HG02852 (cell line): ENCODE measurements at regions not wholly inside any gene's neighbourhood (a gene's known extent, or its start where the extent isn't known, plus 50 kb on each side); places are given as distances from the start of the nearest gene placed in this dataset.
"Not testable (repeated sequence)": the region's sequence is repeated elsewhere in the genome, so short reads cannot be mapped to it uniquely, and the experiment has no call there.

Experiments used
- ATAC-seq: cut with Tn5 transposase; IDR thresholded peaks from one replicate; pipeline ENCODE4 v1.9.1; 2021; ENCODE audit warnings: mild to moderate bottlenecking, moderate library complexity; ENCODE audit not compliant: unreplicated experiment

- ATAC-seq: no peak
Observed at GRCh38 chr9:11697126-11697525, 996.1 kb upstream of the TYRP1 start.

GRCh38 chr9:11701706-11702105 is 991.5 kb upstream of the TYRP1 start:
- no peak for ATAC-seq

- no peak for ATAC-seq
Observed at GRCh38 chr9:11702548-11702947, 990.6 kb upstream of the TYRP1 start.

- not testable (repeated sequence) for ATAC-seq
Observed at GRCh38 chr9:11704198-11704597, 989.0 kb upstream of the TYRP1 start.

GRCh38 chr9:11708899-11709298 is 984.3 kb upstream of the TYRP1 start:
- ATAC-seq: no peak

DNA sequence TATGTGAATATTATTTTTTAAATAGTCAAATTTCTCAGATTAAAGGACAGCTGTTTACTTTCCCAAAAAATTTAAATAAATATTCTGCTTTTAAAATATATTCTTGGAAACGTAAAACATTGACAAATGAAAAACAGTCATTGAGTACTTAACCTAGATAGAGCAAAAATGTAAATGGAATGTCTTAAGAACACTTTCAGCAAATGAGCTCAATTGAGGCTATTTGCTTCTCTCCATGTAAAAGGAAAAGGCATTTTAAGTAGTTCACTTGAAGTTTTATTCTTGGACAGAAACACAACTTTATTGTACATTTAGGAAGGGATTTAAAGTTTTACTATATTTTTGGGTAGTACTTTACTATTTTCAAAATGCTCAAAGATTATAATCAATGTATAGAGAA is 983.6 kb upstream of the TYRP1 start:
- no peak for ATAC-seq

- ATAC-seq: no peak
Observed at GRCh38 chr9:11713077-11713476, 980.1 kb upstream of the TYRP1 start.

DNA sequence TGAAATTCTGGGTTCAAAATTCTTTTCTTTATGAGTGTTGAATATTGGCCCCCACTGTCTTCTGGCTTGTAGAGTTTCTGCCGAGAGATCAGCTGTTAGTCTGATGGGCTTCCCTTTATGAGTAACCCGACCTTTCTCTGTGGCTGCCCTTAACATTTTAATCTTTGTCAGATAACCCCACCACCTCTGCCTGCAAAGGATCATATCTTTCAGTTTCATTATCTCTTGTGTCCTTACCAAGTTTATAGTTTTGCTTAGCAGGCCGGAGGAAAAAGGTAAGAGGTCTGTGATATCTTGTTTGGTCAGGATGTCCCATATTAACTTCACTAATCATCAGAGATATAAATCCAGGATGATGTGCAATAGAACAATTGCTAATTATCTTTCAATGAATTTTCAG is 970.2 kb upstream of the TYRP1 start:
- ATAC-seq: no peak

DNA sequence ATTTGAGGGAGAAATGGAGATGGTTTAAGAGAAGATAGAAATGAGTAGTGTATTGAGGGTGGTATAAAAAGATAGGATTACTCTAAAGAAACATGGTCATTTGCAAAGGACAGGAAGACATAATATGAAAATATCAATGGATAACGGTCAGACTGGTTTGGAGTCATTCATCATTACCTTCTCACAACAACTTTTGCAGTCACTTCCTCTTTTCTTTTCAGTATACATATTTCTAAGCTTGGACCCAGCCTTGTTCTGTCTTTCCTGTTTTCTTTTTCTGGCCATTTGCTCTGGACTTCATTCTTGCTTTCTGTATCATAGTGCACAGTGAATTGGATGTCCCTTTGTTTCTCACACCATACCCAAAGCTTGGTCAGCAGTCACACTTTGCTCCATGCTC is 966.5 kb upstream of the TYRP1 start:
- ATAC-seq: no peak

GRCh38 chr9:11735391-11735790 is 957.8 kb upstream of the TYRP1 start:
- no peak for ATAC-seq

GRCh38 chr9:11742471-11742870 is 950.7 kb upstream of the TYRP1 start:
- ATAC-seq: no peak

DNA sequence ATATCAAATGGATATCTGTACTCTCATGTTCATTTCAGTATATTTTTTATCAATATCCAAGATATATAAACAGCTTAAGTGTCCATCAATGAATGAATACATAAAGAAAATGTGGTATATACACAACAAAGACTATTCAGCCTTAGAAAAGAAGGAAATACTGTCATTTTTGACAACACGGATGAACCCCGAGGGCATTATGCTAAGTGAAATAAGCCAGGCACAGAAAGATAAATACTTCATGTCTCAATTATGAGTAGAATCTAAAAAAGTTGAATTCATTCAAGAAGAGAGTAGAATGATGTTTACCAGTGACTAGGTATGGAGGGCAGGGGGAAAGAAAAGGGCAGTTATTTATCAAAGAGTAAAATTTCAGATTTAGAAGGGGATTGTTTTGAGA is 949.8 kb upstream of the TYRP1 start:
- no peak for ATAC-seq

DNA sequence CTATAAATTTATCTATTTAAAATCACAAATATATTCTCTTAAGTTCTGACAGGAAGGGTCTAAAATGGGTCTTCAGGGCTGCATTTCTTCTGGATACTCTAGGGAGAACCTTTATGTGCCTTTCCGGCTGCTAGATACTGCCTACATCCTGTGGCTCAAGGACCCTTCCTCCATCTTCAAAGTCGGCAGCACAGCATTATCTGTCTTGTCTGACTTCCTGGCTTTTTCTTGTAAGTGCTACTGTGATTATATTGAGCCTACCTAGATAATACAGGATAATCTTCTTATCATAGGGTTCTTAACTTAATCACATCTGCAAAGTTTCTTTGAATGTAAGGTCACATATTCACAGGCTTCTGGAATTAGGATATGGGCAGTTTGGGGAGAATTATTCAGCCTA is 943.8 kb upstream of the TYRP1 start:
- ATAC-seq: no peak

GRCh38 chr9:11755951-11756350 is 937.2 kb upstream of the TYRP1 start:
- no peak for ATAC-seq

- no peak for ATAC-seq
Observed at GRCh38 chr9:11757408-11757807, 935.8 kb upstream of the TYRP1 start.

DNA sequence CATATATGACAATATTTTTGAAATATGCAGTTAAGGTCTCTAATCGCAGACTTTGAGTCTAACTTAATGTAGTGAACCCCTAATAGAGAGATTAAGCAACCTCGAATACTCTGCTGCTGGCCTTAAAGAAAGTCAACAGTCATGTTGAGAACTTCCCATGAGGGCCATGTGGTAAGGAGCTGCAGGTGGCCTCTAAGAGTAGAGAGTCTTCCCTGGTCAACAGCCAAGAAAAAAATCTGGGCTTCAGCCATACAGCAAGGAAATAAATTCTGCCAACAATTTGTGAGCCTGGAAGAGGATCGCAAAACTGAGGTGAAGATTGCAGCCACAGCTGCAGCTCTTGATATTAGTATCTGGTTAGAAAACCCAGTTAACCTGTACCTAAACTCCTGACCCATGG is 935.2 kb upstream of the TYRP1 start:
- ATAC-seq: no peak

- ATAC-seq: no peak
Observed at GRCh38 chr9:11779971-11780370, 913.2 kb upstream of the TYRP1 start.

- ATAC-seq: no peak
Observed at GRCh38 chr9:11792870-11793269, 900.3 kb upstream of the TYRP1 start.

- ATAC-seq: no peak
Observed at GRCh38 chr9:11794984-11795383, 898.2 kb upstream of the TYRP1 start.

DNA sequence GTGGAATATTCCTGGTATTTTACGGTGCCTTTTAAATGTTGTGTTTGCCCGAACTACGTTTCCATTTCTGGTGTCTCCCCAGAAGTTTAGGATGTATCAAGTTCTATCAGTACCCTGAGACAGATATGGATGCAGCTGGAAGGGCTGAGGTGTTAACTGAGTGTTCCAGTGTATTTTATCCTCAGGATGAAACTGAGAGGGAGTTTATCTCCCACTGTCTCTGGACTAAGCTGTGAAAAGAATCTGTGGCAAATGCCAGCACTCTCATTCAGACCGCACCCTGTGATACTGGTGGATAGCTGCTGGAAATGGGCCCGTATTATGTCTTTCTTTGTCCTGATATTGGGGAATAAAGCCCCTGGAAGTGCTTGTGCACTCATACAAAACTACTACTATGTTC is 887.2 kb upstream of the TYRP1 start:
- no peak for ATAC-seq

- ATAC-seq: no peak
Observed at GRCh38 chr9:11821306-11821975, 871.7 kb upstream of the TYRP1 start.

DNA sequence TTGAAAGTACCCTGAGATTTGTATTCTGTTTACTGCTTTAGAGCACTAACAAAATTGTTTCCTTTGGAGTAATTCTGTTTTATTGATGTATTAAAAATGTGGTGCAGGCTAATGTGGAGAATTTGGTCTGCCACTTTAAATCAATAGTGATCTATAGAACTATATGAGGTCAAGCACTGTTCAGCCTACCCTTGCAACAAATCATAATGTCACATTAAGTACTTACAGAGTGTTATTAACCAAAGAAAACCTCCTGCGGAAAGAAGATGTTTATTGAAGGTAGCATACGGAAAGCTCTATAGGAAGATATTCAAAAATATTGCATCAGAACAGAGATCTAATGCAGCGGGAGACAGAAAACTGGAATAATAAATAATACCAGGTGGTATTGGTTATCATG is 865.0 kb upstream of the TYRP1 start:
- ATAC-seq: no peak

GRCh38 chr9:11833056-11833455 is 860.1 kb upstream of the TYRP1 start:
- ATAC-seq: no peak
